GM12878 (cell line): ENCODE measurements at regions not wholly inside any gene's neighbourhood (a gene's known extent, or its start where the extent isn't known, plus 50 kb on each side); places are given as distances from the start of the nearest gene placed in this dataset.

Source experiments
- ATAC-seq: fragments of 200-7000 bp; cut with Tn5 transposase; 3 replicates; pipeline ENCODE4 v1.9.1; 2020; ENCODE audit warnings: mild to moderate bottlenecking, moderate library complexity
- BruUV-seq: library from RNA; stranded (reverse); fragments of 400-500 nt; replicated peaks from 2 replicates; lab custom pipeline; 2021; lab: Mats Ljungman, UMichigan
- CTCF ChIA-PET: fragments of 300-600 bp; sonication (Branson Sonifier 250); formaldehyde crosslinking; extraction: SDS; loops from one replicate; lab custom pipeline; 2021; ENCODE audit warnings: inconsistent platforms; lab: Yijun Ruan, JAX
- POLR2A ChIA-PET: fragments of 350-600 bp; formaldehyde crosslinking; extraction: SDS; loops from one replicate; lab custom pipeline; 2021; ENCODE audit warnings: inconsistent platforms; lab: Charles Lee
- RAD21 ChIA-PET: fragments of 300-600 bp; sonication (Branson Sonifier 250); formaldehyde crosslinking; loops from one replicate; lab custom pipeline; 2023; ENCODE audit warnings: antibody characterized with exemption; ENCODE audit not compliant: unreplicated experiment; lab: Charles Lee
- SMC1A ChIA-PET: fragments of 300-600 bp; sonication (Branson Sonifier 250); formaldehyde crosslinking; loops from one replicate; lab custom pipeline; 2023; ENCODE audit not compliant: unreplicated experiment, uncharacterized antibody; lab: Charles Lee
- DNase-seq: peaks from one replicate; pipeline ENCODE4 v3.0.0-alpha.2; 2011; ENCODE audit warnings: low read depth, low spot score
- FAIRE-seq: peaks from 3 replicates; lab custom pipeline; 2011; peaks lifted over from hg19 to GRCh38; lab: Jason Lieb, UNC
- H2AFZ ChIP-seq: 2 replicates; pipeline ENCODE4 v1.6.0; 2011; ENCODE audit warnings: low read depth, low read length, control low read depth; ENCODE audit not compliant: control insufficient read depth
- H3K27ac ChIP-seq: 2 replicates; pipeline ENCODE4 v1.5.1; 2011; ENCODE audit warnings: control low read depth; ENCODE audit not compliant: control insufficient read depth, insufficient read depth
- H3K27me3 ChIP-seq, 2 experiments: replicated peaks in 1 of 2; 2 replicates each; pipeline versions ENCODE4 v1.6.0 to v1.6.1; 2011; ENCODE audit warnings: low read length in 1 of 2; ENCODE audit not compliant: control insufficient read depth in 2 of 2, insufficient read depth in 2 of 2
- H3K36me3 ChIP-seq, 2 experiments: 2 replicates each; pipeline ENCODE4 v1.5.1; 2011; ENCODE audit warnings: low read length in 1 of 2; ENCODE audit not compliant: control insufficient read depth in 2 of 2, insufficient read depth in 2 of 2
- H3K4me1 ChIP-seq: 2 replicates; pipeline ENCODE4 v1.6.1; 2011; ENCODE audit warnings: mild to moderate bottlenecking, low read length, moderate library complexity, mixed read lengths; ENCODE audit not compliant: control insufficient read depth, insufficient read depth
- H3K4me2 ChIP-seq: 2 replicates; pipeline ENCODE4 v1.6.0; 2011; ENCODE audit warnings: control low read depth; ENCODE audit not compliant: control insufficient read depth, insufficient read depth
- H3K4me3 ChIP-seq: fragments of 200-600 bp; sonication (generic); 2 replicates; pipeline ENCODE4 v1.5.1; 2016
- H3K79me2 ChIP-seq: 2 replicates; pipeline ENCODE4 v1.6.0; 2011; ENCODE audit warnings: low read length; ENCODE audit not compliant: control insufficient read depth, insufficient read depth
- H3K9ac ChIP-seq: 2 replicates; pipeline ENCODE4 v1.8.0; 2011; ENCODE audit warnings: low read length, control low read depth, mixed read lengths; ENCODE audit not compliant: control insufficient read depth, insufficient read depth
- H3K9me3 ChIP-seq: replicated peaks from 3 replicates; pipeline ENCODE4 v1.5.1; 2011; ENCODE audit warnings: mild to moderate bottlenecking, low read length; ENCODE audit not compliant: control insufficient read depth, insufficient read depth
- H4K20me1 ChIP-seq: 2 replicates; pipeline ENCODE4 v1.6.0; 2011; ENCODE audit not compliant: control insufficient read depth, insufficient read depth
- BHLHE40 ChIP-seq, 2 experiments: fragments of 450-650 bp in 1 of 2; IDR thresholded peaks; 2 replicates each; pipeline ENCODE4 v1.6.1; 2011 to 2017; ENCODE audit warnings: low read depth in 2 of 2, borderline replicate concordance in 1 of 2, improper control_type of control experiment in 1 of 2, low read length in 1 of 2, mild to moderate bottlenecking in 1 of 2
- CHD1 ChIP-seq: IDR thresholded peaks from 2 replicates; pipeline ENCODE4 v1.6.1; 2012; ENCODE audit warnings: low read depth, low read length, improper control_type of control experiment
- EED ChIP-seq: sonication (generic); IDR thresholded peaks from 2 replicates; pipeline ENCODE4 v1.6.1; 2016; ENCODE audit warnings: antibody characterized with exemption, low read depth
- EGR1 ChIP-seq, 2 experiments: IDR thresholded peaks; 1 replicate in 1 of 2; 2 replicates in 1 of 2; pipeline ENCODE4 v1.6.1; 2011 to 2012; ENCODE audit warnings: low read depth in 2 of 2, low read length in 2 of 2, borderline replicate concordance in 1 of 2, mild to moderate bottlenecking in 1 of 2, moderate library complexity in 1 of 2
- HDAC2 ChIP-seq: fragments of 200-600 bp; sonication (generic); IDR thresholded peaks from 2 replicates; pipeline ENCODE4 v1.6.1; 2017
- IRF4 ChIP-seq: IDR thresholded peaks from 2 replicates; pipeline ENCODE4 v1.6.1; 2011; ENCODE audit warnings: low read depth, low read length
- LARP7 ChIP-seq: fragments of 450-650 bp; IDR thresholded peaks from 2 replicates; pipeline ENCODE4 v1.6.1; 2017; ENCODE audit warnings: mild to moderate bottlenecking
- NR2C1 ChIP-seq: fragments of 450-650 bp; IDR thresholded peaks from 2 replicates; pipeline ENCODE4 v1.6.1; 2017; ENCODE audit warnings: antibody characterized with exemption, mild to moderate bottlenecking, moderate library complexity
- POLR2A ChIP-seq: IDR thresholded peaks from 2 replicates; pipeline ENCODE4 v1.6.1; 2011; ENCODE audit warnings: low read depth, mild to moderate bottlenecking, low read length
- POLR2AphosphoS5 ChIP-seq: IDR thresholded peaks from 2 replicates; pipeline ENCODE4 v1.6.1; 2011; ENCODE audit warnings: mild to moderate bottlenecking, low read length, inconsistent platforms
- RAD21 ChIP-seq: IDR thresholded peaks from 2 replicates; pipeline ENCODE4 v1.6.1; 2011; ENCODE audit warnings: mild to moderate bottlenecking, low read depth, low read length, moderate library complexity; ENCODE audit not compliant: insufficient read depth
- RB1 ChIP-seq: fragments of 450-650 bp; formaldehyde crosslinking; IDR thresholded peaks from 2 replicates; pipeline ENCODE4 v1.6.1; 2017; ENCODE audit warnings: mild to moderate bottlenecking, borderline replicate concordance
- RUNX3 ChIP-seq: IDR thresholded peaks from 2 replicates; pipeline ENCODE4 v1.6.1; 2012; ENCODE audit warnings: low read length, inconsistent platforms
- SP1 ChIP-seq: IDR thresholded peaks from one replicate; pipeline ENCODE4 v1.6.1; 2011; ENCODE audit warnings: low read depth, low read length
- STAT3 ChIP-seq: IDR thresholded peaks from 2 replicates; pipeline ENCODE4 v1.6.1; 2011; ENCODE audit warnings: low read depth, low read length, improper control_type of control experiment
- TBL1XR1 ChIP-seq: IDR thresholded peaks from 2 replicates; pipeline ENCODE4 v1.6.1; 2012; ENCODE audit warnings: low read depth, low read length, improper control_type of control experiment
- ZNF274 ChIP-seq: IDR thresholded peaks from one replicate; pipeline ENCODE4 v1.8.0; 2011; ENCODE audit not compliant: insufficient read length, insufficient read depth
- ZZZ3 ChIP-seq: IDR thresholded peaks from 2 replicates; pipeline ENCODE4 v1.6.1; 2011; ENCODE audit warnings: low read depth; ENCODE audit not compliant: control insufficient read depth, insufficient read length
- WGBS: methylation state at CpG from one replicate; pipeline ENCODE4 v1.1.6; 2016; ENCODE audit warnings: low lambda C conversion rate; ENCODE audit not compliant: insufficient replicate concordance, insufficient coverage; ENCODE audit errors: missing lambda C conversion rate; 5-methylcytosine and 5-hydroxymethylcytosine counted together
- in situ Hi-C: fragments of 300-500 bp; cut with MboI; formaldehyde crosslinking; loops from 9 replicates; pipeline ENCODE4 v1.14.3; 2018; ENCODE audit warnings: mixed read lengths
- intact Hi-C: fragments of 100-400 bp; cut with micrococcal nuclease; formaldehyde crosslinking; loops from one replicate; pipeline ENCODE4 v1.14.2; 2022; ENCODE audit not compliant: unreplicated experiment
- TF ChIP-seq, protein P1 (sequence below): fragments of 450-650 bp; IDR thresholded peaks from 2 replicates; pipeline ENCODE4 v1.6.1; 2018; ENCODE audit warnings: mild to moderate bottlenecking, low read depth, moderate library complexity; ENCODE audit not compliant: partially characterized antibody

GRCh38 chr4:11166034-11166433 lies 262.7 kb downstream of the HS3ST1 start:
- in situ Hi-C loops = no loop called here
- Histone ChIP-seq H4K20me1 (no peaks in the 10 kb centered on the region), H2AFZ (no peak overlapping the region), H3K79me2 (no peaks in the 10 kb centered on the region), H3K9ac (no peak overlapping the region), H3K9me3 (no peaks in the 10 kb centered on the region), H3K36me3 (no peaks in the 10 kb centered on the region), H3K27ac (no peak overlapping the region), H3K4me2 (no peak overlapping the region), H3K27me3 (no peaks in the 10 kb centered on the region), H3K4me1 (no peaks in the 10 kb centered on the region), H3K4me3 (no peak overlapping the region)
- no peak for TF ChIP-seq HDAC2
- no peak for TF ChIP-seq ZZZ3
- TF ChIP-seq ZNF274 = no peak
- no peak for TF ChIP-seq RAD21
- TF ChIP-seq EED = no peak
- no peak for TF ChIP-seq IRF4
- no peak for TF ChIP-seq RB1
- no peak for TF ChIP-seq POLR2A
- TF ChIP-seq RUNX3 = no peak
- TF ChIP-seq SP1 = no peak
- no peak for TF ChIP-seq BHLHE40 (IDR thresholded peaks at IDR 0.05; ENCODE audit: borderline replicate concordance in 1 of 2, low read depth in 2 of 2, low read length in 1 of 2)
- TF ChIP-seq POLR2AphosphoS5 = no peak
- TF ChIP-seq EGR1 (IDR thresholded peaks at IDR 0.05; ENCODE audit: borderline replicate concordance in 1 of 2, low read depth in 2 of 2, low read length in 2 of 2) = no peak
- TF ChIP-seq CHD1 = no peak
- TF ChIP-seq TBL1XR1 = no peak
- no peak for TF ChIP-seq STAT3
- TF ChIP-seq, protein P1, sequence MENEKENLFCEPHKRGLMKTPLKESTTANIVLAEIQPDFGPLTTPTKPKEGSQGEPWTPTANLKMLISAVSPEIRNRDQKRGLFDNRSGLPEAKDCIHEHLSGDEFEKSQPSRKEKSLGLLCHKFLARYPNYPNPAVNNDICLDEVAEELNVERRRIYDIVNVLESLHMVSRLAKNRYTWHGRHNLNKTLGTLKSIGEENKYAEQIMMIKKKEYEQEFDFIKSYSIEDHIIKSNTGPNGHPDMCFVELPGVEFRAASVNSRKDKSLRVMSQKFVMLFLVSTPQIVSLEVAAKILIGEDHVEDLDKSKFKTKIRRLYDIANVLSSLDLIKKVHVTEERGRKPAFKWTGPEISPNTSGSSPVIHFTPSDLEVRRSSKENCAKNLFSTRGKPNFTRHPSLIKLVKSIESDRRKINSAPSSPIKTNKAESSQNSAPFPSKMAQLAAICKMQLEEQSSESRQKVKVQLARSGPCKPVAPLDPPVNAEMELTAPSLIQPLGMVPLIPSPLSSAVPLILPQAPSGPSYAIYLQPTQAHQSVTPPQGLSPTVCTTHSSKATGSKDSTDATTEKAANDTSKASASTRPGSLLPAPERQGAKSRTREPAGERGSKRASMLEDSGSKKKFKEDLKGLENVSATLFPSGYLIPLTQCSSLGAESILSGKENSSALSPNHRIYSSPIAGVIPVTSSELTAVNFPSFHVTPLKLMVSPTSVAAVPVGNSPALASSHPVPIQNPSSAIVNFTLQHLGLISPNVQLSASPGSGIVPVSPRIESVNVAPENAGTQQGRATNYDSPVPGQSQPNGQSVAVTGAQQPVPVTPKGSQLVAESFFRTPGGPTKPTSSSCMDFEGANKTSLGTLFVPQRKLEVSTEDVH = no peak
- no peak for TF ChIP-seq LARP7
- no peak for TF ChIP-seq NR2C1
- no TSS peak for BruUV-seq
- FAIRE-seq (no peak), DNase-seq (no peak), ATAC-seq (no peak)
- POLR2A ChIA-PET = interaction anchor here (0.7 kb wide), 1 partner anchor 8 kb away, joined by 3 read pairs; no protein-coding TSS in a partner anchor
- SMC1A ChIA-PET = no interaction called here
- whole genome bisulfite sequencing = 51% methylated on average over 4 of the region's 4 CpGs
- RAD21 ChIA-PET = no interaction called here
- intact Hi-C loops = no loop called here
- CTCF ChIA-PET = interaction anchor here (0.6 kb wide), 1 partner anchor 26 kb away, joined by 3 read pairs; no protein-coding TSS in a partner anchor
